ENCODE measurements at regions not wholly inside any gene's neighbourhood (a gene's known extent, or its start where the extent isn't known, plus 50 kb on each side); places are given as distances from the start of the nearest gene placed in this dataset.

DNA sequence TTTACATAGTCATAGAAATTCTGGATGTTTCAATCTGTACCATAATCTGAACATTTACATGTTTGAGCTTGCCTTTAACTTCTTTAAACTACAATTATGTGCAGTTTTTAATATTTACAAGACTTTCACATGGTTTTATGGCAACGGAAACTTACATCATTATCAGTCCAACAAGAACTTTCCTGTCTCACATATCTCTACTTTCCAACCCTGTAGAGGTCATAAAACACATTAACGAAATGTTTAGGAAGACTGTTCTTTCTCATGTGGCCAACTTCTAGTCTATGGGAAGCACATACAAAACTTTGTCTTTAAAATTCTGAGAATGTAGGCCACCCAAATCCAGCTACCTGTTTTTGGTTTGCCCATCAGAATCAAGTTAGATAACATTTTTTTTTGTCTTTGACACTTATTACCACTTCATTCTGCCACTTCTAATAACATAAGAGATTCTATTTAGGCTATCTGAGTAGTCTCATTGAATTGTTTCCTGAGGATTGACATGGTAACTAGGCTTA, 693.2 kb downstream of the KCNJ3 start:
- TF ChIP-seq, protein P1, sequence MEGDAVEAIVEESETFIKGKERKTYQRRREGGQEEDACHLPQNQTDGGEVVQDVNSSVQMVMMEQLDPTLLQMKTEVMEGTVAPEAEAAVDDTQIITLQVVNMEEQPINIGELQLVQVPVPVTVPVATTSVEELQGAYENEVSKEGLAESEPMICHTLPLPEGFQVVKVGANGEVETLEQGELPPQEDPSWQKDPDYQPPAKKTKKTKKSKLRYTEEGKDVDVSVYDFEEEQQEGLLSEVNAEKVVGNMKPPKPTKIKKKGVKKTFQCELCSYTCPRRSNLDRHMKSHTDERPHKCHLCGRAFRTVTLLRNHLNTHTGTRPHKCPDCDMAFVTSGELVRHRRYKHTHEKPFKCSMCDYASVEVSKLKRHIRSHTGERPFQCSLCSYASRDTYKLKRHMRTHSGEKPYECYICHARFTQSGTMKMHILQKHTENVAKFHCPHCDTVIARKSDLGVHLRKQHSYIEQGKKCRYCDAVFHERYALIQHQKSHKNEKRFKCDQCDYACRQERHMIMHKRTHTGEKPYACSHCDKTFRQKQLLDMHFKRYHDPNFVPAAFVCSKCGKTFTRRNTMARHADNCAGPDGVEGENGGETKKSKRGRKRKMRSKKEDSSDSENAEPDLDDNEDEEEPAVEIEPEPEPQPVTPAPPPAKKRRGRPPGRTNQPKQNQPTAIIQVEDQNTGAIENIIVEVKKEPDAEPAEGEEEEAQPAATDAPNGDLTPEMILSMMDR (IDR thresholded peaks at IDR 0.05): no peak
- no peak for TF ChIP-seq POLR2A (IDR thresholded peaks at IDR 0.05)

All from testis (tissue), 2 donors.